Mesenchymal stem cell (in vitro differentiated cells and primary cell): ENCODE measurements at regions not wholly inside any gene's neighbourhood (a gene's known extent, or its start where the extent isn't known, plus 50 kb on each side); places are given as distances from the start of the nearest gene placed in this dataset.

Experiments
- DNase-seq: peaks from one replicate; pipeline ENCODE4 v3.0.0-alpha.2; 2013
- H2AFZ ChIP-seq: one replicate; pipeline ENCODE4 v1.6.1; 2013; ENCODE audit warnings: low read depth, mild to moderate bottlenecking, control low read depth, inconsistent platforms, low read length, moderate library complexity
- H2AK5ac ChIP-seq: 2 replicates; pipeline ENCODE4 v1.6.1; 2013; ENCODE audit warnings: low read length, moderate library complexity, mild to moderate bottlenecking, inconsistent platforms; ENCODE audit not compliant: severe bottlenecking
- H2BK120ac ChIP-seq: one replicate; pipeline ENCODE4 v1.6.1; 2013; ENCODE audit warnings: low read depth, mild to moderate bottlenecking, inconsistent platforms, low read length, moderate library complexity
- H2BK12ac ChIP-seq, 2 experiments: one replicate each; pipeline ENCODE4 v1.6.1; 2013; ENCODE audit warnings: inconsistent platforms in 2 of 2, low read length in 2 of 2, mild to moderate bottlenecking in 2 of 2, moderate library complexity in 2 of 2, control low read depth in 1 of 2
- H2BK15ac ChIP-seq: one replicate; pipeline ENCODE4 v1.6.1; 2013; ENCODE audit warnings: mild to moderate bottlenecking, low read depth, inconsistent platforms; ENCODE audit not compliant: poor library complexity, severe bottlenecking
- H2BK5ac ChIP-seq: 2 replicates; pipeline ENCODE4 v1.6.1; 2013; ENCODE audit warnings: low read depth, mild to moderate bottlenecking, low read length, control low read depth, inconsistent platforms; ENCODE audit not compliant: poor library complexity, severe bottlenecking
- H3K14ac ChIP-seq, 2 experiments: one replicate each; pipeline ENCODE4 v1.6.1; 2013; ENCODE audit warnings: inconsistent platforms in 2 of 2, low read length in 2 of 2, control low read depth in 1 of 2, mild to moderate bottlenecking in 1 of 2, moderate library complexity in 1 of 2
- H3K18ac ChIP-seq, 2 experiments: one replicate each; pipeline ENCODE4 v1.6.1; 2013; ENCODE audit warnings: inconsistent platforms in 2 of 2, low read length in 2 of 2, control low read depth in 1 of 2, low read depth in 1 of 2, mild to moderate bottlenecking in 1 of 2
- H3K23ac ChIP-seq, 2 experiments: one replicate each; pipeline ENCODE4 v1.6.1; 2013; ENCODE audit warnings: inconsistent platforms in 2 of 2, low read length in 2 of 2, mild to moderate bottlenecking in 2 of 2, moderate library complexity in 2 of 2, control low read depth in 1 of 2
- H3K27ac ChIP-seq: 2 replicates; pipeline ENCODE4 v1.5.1; 2013; ENCODE audit warnings: mild to moderate bottlenecking, moderate library complexity, low read length, control low read depth, inconsistent platforms; ENCODE audit not compliant: poor library complexity, severe bottlenecking
- H3K27me3 ChIP-seq, 2 experiments: 2 replicates each; pipeline versions ENCODE4 v1.6.1 to v1.7.0; 2013; ENCODE audit warnings: low read length in 2 of 2, mild to moderate bottlenecking in 2 of 2, moderate library complexity in 2 of 2, control low read depth in 1 of 2, inconsistent platforms in 1 of 2; ENCODE audit not compliant: control insufficient read depth in 1 of 2, insufficient read depth in 1 of 2
- H3K36me3 ChIP-seq, 2 experiments: 2 replicates each; pipeline versions ENCODE4 v1.6.1 to v1.7.0; 2013; ENCODE audit warnings: low read length in 2 of 2, control low read depth in 1 of 2, inconsistent platforms in 1 of 2, low read depth in 1 of 2, mild to moderate bottlenecking in 1 of 2; ENCODE audit not compliant: insufficient read depth in 2 of 2, control insufficient read depth in 1 of 2
- H3K4ac ChIP-seq, 2 experiments: one replicate each; pipeline ENCODE4 v1.6.1; 2013; ENCODE audit warnings: inconsistent platforms in 2 of 2, low read length in 2 of 2, mild to moderate bottlenecking in 2 of 2, moderate library complexity in 2 of 2, control low read depth in 1 of 2, low read depth in 1 of 2
- H3K4me1 ChIP-seq: 2 replicates; pipeline ENCODE4 v1.6.1; 2013; ENCODE audit warnings: low read depth, low read length, control low read depth; ENCODE audit not compliant: control insufficient read depth, insufficient read depth
- H3K4me2 ChIP-seq: 2 replicates; pipeline ENCODE4 v1.6.1; 2013; ENCODE audit warnings: low read length, mild to moderate bottlenecking, inconsistent platforms; ENCODE audit not compliant: poor library complexity, severe bottlenecking
- H3K4me3 ChIP-seq, 2 experiments: 2 replicates each; pipeline versions ENCODE4 v1.5.1 to v1.7.0; 2013; ENCODE audit warnings: low read length in 2 of 2, mild to moderate bottlenecking in 2 of 2, control low read depth in 1 of 2, low read depth in 1 of 2; ENCODE audit not compliant: insufficient read depth in 1 of 2
- H3K79me1 ChIP-seq: replicated peaks from 2 replicates; pipeline ENCODE4 v1.6.1; 2013; ENCODE audit warnings: mild to moderate bottlenecking, control low read depth, low read length, inconsistent platforms; ENCODE audit not compliant: poor library complexity, severe bottlenecking
- H3K9ac ChIP-seq: 2 replicates; pipeline ENCODE4 v1.7.0; 2013; ENCODE audit warnings: mild to moderate bottlenecking, low read length, moderate library complexity
- H3K9me3 ChIP-seq: 2 replicates; pipeline ENCODE4 v1.7.0; 2013; ENCODE audit warnings: mild to moderate bottlenecking, low read length; ENCODE audit not compliant: control insufficient read depth
- H4K8ac ChIP-seq: one replicate; pipeline ENCODE4 v1.6.1; 2013; ENCODE audit warnings: inconsistent platforms, mild to moderate bottlenecking, low read length, moderate library complexity
- H4K91ac ChIP-seq: one replicate; pipeline ENCODE4 v1.6.1; 2013; ENCODE audit warnings: mild to moderate bottlenecking, low read length, inconsistent platforms
- WGBS: methylation state at CpG from one replicate; pipeline ENCODE4 v1.1.7; 2013; ENCODE audit warnings: mixed read lengths; 5-methylcytosine and 5-hydroxymethylcytosine counted together

DNA sequence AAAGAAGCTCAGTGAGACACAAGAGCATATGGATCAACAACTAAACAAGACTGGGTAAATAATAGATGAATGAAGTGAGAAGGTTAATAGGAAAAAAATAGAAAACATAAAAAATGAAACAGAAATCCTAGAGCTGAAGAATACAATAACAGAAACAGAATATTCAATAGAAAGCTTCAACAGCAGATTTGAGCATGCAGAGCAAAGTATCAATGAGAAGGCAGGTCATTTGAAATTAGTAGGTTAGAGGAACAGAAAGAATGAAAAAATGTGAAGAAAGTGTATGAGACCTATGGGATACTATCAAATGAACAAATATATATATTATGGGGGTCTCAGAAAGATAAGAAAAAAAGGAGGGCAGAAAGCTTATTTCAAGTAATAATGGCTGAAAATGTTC is 362.9 kb upstream of the POU3F2 start:
- Histone ChIP-seq H3K27me3 (no peaks in the 10 kb centered on the region), H3K4ac (no peak overlapping the region), H2BK120ac (no peak overlapping the region), H3K4me3 (no peak overlapping the region), H3K79me1 (no peaks in the 10 kb centered on the region), H2AK5ac (no peak overlapping the region), H2BK5ac (no peak overlapping the region), H3K27ac (no peak overlapping the region), H3K18ac (no peak overlapping the region), H2BK15ac (no peak overlapping the region), H3K4me2 (no peak overlapping the region), H2AFZ (no peak overlapping the region), H3K14ac (no peak overlapping the region), H2BK12ac (no peak overlapping the region), H3K4me1 (no peaks in the 10 kb centered on the region), H3K36me3 (no peaks in the 10 kb centered on the region), H4K91ac (no peak overlapping the region), H3K9me3 (peaks cover 14% of the 10 kb centered on the region), H4K8ac (no peak overlapping the region), H3K23ac (no peak overlapping the region), H3K9ac (no peak overlapping the region)
- no peak for DNase-seq

DNA sequence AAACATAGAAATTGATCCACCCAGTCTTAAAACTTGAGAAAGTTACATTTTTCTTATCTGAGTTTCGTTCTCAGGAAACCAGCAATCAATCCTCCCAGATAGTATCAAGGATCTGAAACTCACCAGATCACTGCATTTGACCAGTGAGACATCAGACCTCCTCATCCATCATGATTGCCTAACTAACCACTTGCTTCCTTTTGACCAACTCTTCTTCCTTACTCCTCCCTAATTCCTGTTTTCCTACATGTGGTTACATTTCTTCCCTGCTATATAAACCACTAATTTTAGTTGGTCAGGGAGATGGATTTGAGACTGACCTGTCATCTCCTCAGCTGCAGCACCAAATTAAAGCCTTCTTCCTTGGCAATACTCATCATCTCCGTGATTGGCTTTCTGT is 357.1 kb upstream of the POU3F2 start:
- Histone ChIP-seq H2AK5ac (no peak overlapping the region), H3K14ac (no peak overlapping the region), H3K27ac (no peak overlapping the region), H2BK5ac (no peak overlapping the region), H3K23ac (no peak overlapping the region), H3K36me3 (no peaks in the 10 kb centered on the region), H2BK15ac (no peak overlapping the region), H3K4me3 (no peak overlapping the region), H4K8ac (no peak overlapping the region), H3K9ac (no peak overlapping the region), H3K4me1 (no peaks in the 10 kb centered on the region), H2AFZ (no peak overlapping the region), H4K91ac (no peak overlapping the region), H3K18ac (no peak overlapping the region), H3K4me2 (no peak overlapping the region), H2BK120ac (no peak overlapping the region), H3K9me3 (peaks cover 7% of the 10 kb centered on the region), H3K27me3 (no peaks in the 10 kb centered on the region), H3K4ac (no peak overlapping the region), H2BK12ac (no peak overlapping the region), H3K79me1 (no peaks in the 10 kb centered on the region)
- DNase-seq, result no peak
- 25% methylated on average over 1 of the region's 2 CpGs for WGBS

DNA sequence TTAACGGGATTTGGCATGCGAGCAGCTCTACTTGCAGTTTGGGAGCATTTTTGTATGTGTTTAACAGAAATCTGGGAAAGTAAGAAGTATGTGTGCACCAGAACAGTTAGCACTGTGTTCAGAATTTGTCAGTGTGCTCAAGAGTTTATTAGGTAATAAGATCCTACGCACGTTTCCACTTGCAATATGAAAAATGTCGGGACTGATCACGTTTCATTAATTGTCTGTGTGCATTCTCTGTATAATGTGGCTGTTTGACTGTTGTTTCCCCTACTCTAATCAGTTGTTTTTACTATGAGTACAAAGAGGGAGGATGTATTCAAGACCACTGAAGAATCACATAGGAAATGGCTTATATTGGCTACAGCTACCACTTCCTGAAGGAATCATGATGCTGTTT is 349.7 kb upstream of the POU3F2 start:
- Histone ChIP-seq H3K27ac (no peak overlapping the region), H4K91ac (no peak overlapping the region), H2AFZ (no peak overlapping the region), H3K79me1 (no peaks in the 10 kb centered on the region), H3K36me3 (no peaks in the 10 kb centered on the region), H4K8ac (no peak overlapping the region), H3K4me3 (no peak overlapping the region), H2AK5ac (no peak overlapping the region), H3K4ac (no peak overlapping the region), H3K27me3 (no peaks in the 10 kb centered on the region), H3K4me2 (no peak overlapping the region), H3K9ac (no peak overlapping the region), H2BK12ac (no peak overlapping the region), H2BK15ac (no peak overlapping the region), H3K14ac (no peak overlapping the region), H3K9me3 (peaks cover 7% of the 10 kb centered on the region), H2BK5ac (no peak overlapping the region), H3K18ac (no peak overlapping the region), H3K4me1 (no peaks in the 10 kb centered on the region), H3K23ac (no peak overlapping the region), H2BK120ac (no peak overlapping the region)
- 93% methylated on average over 6 of the region's 6 CpGs for WGBS
- DNase-seq, result no peak

- no peak overlapping the region for H2BK12ac ChIP-seq
- H3K4me3 ChIP-seq, result no peak overlapping the region
- no peak overlapping the region for H4K8ac ChIP-seq
- H3K18ac ChIP-seq, result no peak overlapping the region
- H3K4ac ChIP-seq, result no peak overlapping the region
- no peak overlapping the region for H3K23ac ChIP-seq
- H3K4me2 ChIP-seq, result no peak overlapping the region
- H3K27ac ChIP-seq, result no peak overlapping the region
- H2BK120ac ChIP-seq, result no peak overlapping the region
- no peaks in the 10 kb centered on the region for H3K27me3 ChIP-seq
- H3K36me3 ChIP-seq, result no peaks in the 10 kb centered on the region
- no peaks in the 10 kb centered on the region for H3K79me1 ChIP-seq
- no peak overlapping the region for H2AK5ac ChIP-seq
- no peak overlapping the region for H4K91ac ChIP-seq
- no peak overlapping the region for H3K9ac ChIP-seq
- no peak for DNase-seq
- no peaks in the 10 kb centered on the region for H3K4me1 ChIP-seq
- no peaks in the 10 kb centered on the region for H3K9me3 ChIP-seq
- H2BK5ac ChIP-seq, result no peak overlapping the region
- H2BK15ac ChIP-seq, result no peak overlapping the region
- no peak overlapping the region for H2AFZ ChIP-seq
- H3K14ac ChIP-seq, result no peak overlapping the region
These were observed 348.8 kb upstream of the POU3F2 start for GRCh38 chr6:98485593-98485992.
